Activated CD8-positive, alpha-beta T cell treated with anti-CD3 and anti-CD28 coated beads, Interleukin-2, amount 10 ng/mL, durations not matched to agents 7 days and 5 days (primary cell): ENCODE measurements at regions not wholly inside any gene's neighbourhood (a gene's known extent, or its start where the extent isn't known, plus 50 kb on each side); places are given as distances from the start of the nearest gene placed in this dataset.
"Not testable (repeated sequence)": the region's sequence is repeated elsewhere in the genome, so short reads cannot be mapped to it uniquely, and the experiment has no call there.

Experiments
- ATAC-seq: fragments of 150-1000 bp; cut with Tn5 transposase; one replicate; pipeline ENCODE4 v1.10.0; 2021; ENCODE audit warnings: moderate library complexity
- CTCF ChIA-PET: fragments of 350-600 bp; sonication (Branson Sonifier 250); formaldehyde crosslinking; loops from one replicate; lab custom pipeline; 2021; ENCODE audit warnings: antibody characterized with exemption; lab: Charles Lee
- POLR2A ChIA-PET: fragments of 350-600 bp; sonication (Branson Sonifier 250); formaldehyde crosslinking; loops from one replicate; lab custom pipeline; 2021; ENCODE audit warnings: antibody characterized with exemption; lab: Charles Lee
- DNase-seq: peaks from one replicate; pipeline ENCODE4 v3.0.0-alpha.2; 2020
- H3K27ac Mint-ChIP-seq: one replicate; pipeline ENCODE4 v1.8.0; 2021; ENCODE audit warnings: mild to moderate bottlenecking, mixed read lengths
- H3K27me3 Mint-ChIP-seq: one replicate; pipeline ENCODE4 v1.8.0; 2021; ENCODE audit warnings: low read depth, mixed read lengths
- H3K36me3 Mint-ChIP-seq: one replicate; pipeline ENCODE4 v1.8.0; 2021; ENCODE audit warnings: low read depth, mixed read lengths
- H3K4me1 Mint-ChIP-seq: one replicate; pipeline ENCODE4 v1.8.0; 2021; ENCODE audit warnings: low read depth, mixed read lengths
- H3K4me3 Mint-ChIP-seq: one replicate; pipeline ENCODE4 v1.8.0; 2021; ENCODE audit warnings: mild to moderate bottlenecking, mixed read lengths
- H3K9me3 Mint-ChIP-seq: one replicate; pipeline ENCODE4 v1.8.0; 2022; ENCODE audit warnings: mixed read lengths; ENCODE audit not compliant: insufficient read depth

DNA sequence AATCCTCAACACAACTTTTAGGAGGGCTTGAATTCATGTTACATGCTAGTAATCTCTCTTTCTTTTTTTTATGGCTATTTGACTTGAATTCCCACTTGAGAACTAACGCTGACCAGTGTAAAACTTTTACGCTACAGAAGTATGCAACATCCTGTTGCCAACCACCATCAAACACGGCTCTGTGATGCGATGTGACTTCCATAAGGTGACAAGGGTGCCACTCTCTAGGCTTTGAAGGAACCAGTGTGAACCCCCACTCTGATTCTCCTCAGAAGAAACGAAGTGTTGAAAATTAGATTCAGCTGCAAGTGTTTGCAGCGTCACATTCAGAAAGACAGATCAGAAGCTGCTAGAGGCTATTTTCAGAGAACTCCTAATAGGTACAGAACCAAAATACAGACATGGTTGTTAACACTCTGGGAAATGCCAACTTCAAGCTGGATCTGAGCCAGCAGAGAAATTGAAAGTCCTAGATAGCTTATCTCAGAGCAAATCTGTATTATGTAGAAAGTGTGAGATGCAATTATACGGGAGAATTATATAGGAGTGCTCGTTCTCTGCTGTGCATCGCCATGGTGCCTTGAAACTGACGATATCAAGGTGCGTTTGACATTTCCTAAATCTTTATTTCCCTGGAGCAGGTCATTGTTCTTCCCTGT, 271.2 kb downstream of the LPIN1 start:
- ATAC-seq (no peak), DNase-seq (no peak)
- Mint-ChIP-seq H3K27me3 (peaks cover 19% of the 10 kb centered on the region), H3K9me3 (peaks cover 27% of the 10 kb centered on the region), H3K4me3 (no peak overlapping the region), H3K27ac (no peak overlapping the region), H3K36me3 (peaks cover 11% of the 10 kb centered on the region), H3K4me1 (peaks cover 2% of the 10 kb centered on the region)
- CTCF ChIA-PET: no interaction called here
- POLR2A ChIA-PET: no interaction called here

DNA sequence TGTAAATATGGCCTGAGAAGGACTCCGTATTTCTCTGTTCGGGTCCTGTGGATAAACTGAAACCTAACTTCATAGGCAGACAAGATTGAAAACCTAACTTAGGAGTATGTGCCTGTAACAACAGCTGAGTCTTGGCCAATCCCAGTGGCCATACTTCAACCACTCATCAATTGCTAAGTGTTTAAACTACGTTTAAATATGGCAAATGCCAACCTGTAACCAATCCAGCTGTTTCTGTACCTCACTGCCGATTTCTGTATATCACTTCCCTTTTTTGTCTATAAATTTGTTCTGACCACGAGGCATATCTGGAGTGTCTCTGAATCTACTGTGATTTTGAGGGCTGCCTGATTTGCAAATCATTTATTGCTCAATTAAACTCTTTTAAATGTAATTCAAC, 272.3 kb downstream of the LPIN1 start:
- ATAC-seq, H3K4me1 Mint-ChIP-seq, CTCF ChIA-PET, POLR2A ChIA-PET, DNase-seq, H3K27ac Mint-ChIP-seq, H3K4me3 Mint-ChIP-seq: not testable (repeated sequence)
- H3K9me3 Mint-ChIP-seq: peaks cover 28% of the 10 kb centered on the region
- peaks cover 20% of the 10 kb centered on the region for H3K27me3 Mint-ChIP-seq
- H3K36me3 Mint-ChIP-seq: peaks cover 11% of the 10 kb centered on the region

GRCh38 chr2:12020833-12021469, 274.5 kb downstream of the LPIN1 start:
- ChIA-PET POLR2A (no interaction called here), CTCF (interaction anchor here (1.1 kb wide), 1 partner anchor 13 kb away, joined by 3 read pairs; no protein-coding TSS in a partner anchor)
- Mint-ChIP-seq H3K9me3 (peaks cover 28% of the 10 kb centered on the region), H3K27me3 (peaks cover 23% of the 10 kb centered on the region), H3K4me3 (no peak overlapping the region), H3K4me1 (peaks cover 2% of the 10 kb centered on the region), H3K27ac (no peak overlapping the region), H3K36me3 (peaks cover 11% of the 10 kb centered on the region)
- DNase-seq: no peak
- no peak for ATAC-seq

DNA sequence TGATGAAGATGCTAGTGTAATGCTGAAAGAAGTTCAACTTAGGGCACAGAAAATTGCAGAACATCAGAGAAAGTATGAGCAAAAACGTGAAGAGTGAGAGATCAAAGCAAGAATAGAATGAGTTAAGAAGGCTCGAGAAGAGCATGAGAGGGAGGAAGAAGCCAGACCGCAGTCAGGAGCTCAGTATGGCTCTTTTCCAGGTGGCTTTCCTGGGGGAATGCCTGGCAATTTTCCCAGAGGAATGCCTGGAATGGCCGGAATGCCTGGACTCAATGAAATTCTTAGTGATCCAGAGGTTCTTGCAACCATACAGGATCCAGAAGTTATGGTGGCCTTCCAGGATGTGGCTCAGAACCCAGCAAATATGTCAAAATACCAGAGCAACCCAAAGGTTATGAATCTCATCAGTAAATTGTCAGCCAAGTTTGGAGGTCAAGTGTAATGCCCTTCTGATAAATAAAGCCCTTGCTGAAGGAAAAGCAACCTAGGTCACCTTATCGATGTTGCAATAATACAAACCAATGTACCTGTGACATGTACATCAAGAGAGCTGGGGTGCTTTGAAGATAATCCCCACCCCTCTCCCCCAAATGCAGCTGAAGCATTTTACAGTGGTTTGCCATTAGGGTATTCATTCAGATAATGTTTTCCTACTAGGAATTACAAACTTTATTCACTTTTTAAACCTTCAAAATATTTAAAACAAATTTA, 277.9 kb downstream of the LPIN1 start:
- DNase-seq, POLR2A ChIA-PET, ATAC-seq, H3K27ac Mint-ChIP-seq, H3K4me3 Mint-ChIP-seq, CTCF ChIA-PET, H3K4me1 Mint-ChIP-seq: not testable (repeated sequence)
- H3K36me3 Mint-ChIP-seq: peaks cover 11% of the 10 kb centered on the region
- peaks cover 28% of the 10 kb centered on the region for H3K9me3 Mint-ChIP-seq
- peaks cover 10% of the 10 kb centered on the region for H3K27me3 Mint-ChIP-seq

DNA sequence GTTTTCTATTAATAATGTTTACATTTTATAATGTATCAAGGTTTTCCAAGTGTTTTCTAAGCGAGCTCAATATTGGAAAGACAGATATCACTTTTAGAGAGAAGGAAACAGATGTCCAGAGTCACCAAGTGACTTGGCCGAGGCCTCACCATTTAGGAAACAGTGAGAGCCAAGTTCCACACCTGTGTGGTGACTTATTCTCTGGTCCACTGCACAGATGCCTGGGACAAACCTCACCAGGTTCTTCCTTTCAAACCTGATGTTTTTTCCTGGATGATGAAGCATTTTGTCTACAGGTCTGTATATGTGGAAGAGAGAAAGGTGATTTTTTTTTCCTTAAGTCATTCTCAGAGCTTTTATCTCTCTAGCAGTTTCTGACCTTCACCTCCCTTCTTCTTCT, 280.7 kb downstream of the LPIN1 start:
- CTCF ChIA-PET: no interaction called here
- DNase-seq (no peak), ATAC-seq (no peak)
- Mint-ChIP-seq H3K4me3 (no peak overlapping the region), H3K36me3 (no peaks in the 10 kb centered on the region), H3K27ac (no peak overlapping the region), H3K4me1 (no peaks in the 10 kb centered on the region), H3K9me3 (peaks cover 6% of the 10 kb centered on the region), H3K27me3 (peaks cover 9% of the 10 kb centered on the region)
- POLR2A ChIA-PET: no interaction called here

DNA sequence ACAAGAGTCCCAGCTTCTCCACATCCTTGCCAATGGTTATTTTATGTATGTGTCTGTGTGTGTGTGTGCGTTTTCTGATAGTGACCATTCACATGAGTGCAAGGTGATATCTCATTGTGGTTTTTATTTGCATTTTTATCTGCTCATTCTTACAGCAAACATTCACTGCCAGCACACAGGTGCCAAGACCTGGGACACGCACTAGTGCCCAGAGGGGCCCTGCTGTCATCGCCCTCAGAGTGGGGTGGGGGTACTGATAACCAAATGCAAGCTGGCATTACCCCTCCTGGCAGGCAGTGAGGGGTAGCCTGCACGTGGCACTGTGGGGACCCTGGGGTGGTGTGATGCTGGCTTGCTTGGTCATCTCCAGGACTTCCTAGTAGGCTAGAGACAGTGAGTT, 285.4 kb downstream of the LPIN1 start:
- Mint-ChIP-seq H3K9me3 (peaks cover 4% of the 10 kb centered on the region), H3K4me3 (no peak overlapping the region), H3K27me3 (peaks cover 5% of the 10 kb centered on the region), H3K4me1 (peaks cover 10% of the 10 kb centered on the region), H3K27ac (no peak overlapping the region), H3K36me3 (no peaks in the 10 kb centered on the region)
- DNase-seq: no peak
- ChIA-PET CTCF (no interaction called here), POLR2A (no interaction called here)
- ATAC-seq: no peak

GRCh38 chr2:12032398-12032797, 286.0 kb downstream of the LPIN1 start:
- Mint-ChIP-seq H3K4me1 (peaks cover 11% of the 10 kb centered on the region), H3K9me3 (peaks cover 4% of the 10 kb centered on the region), H3K4me3 (no peak overlapping the region), H3K27me3 (peaks cover 5% of the 10 kb centered on the region), H3K27ac (no peak overlapping the region), H3K36me3 (peaks cover 2% of the 10 kb centered on the region)
- DNase-seq (no peak), ATAC-seq (no peak)
- ChIA-PET POLR2A (no interaction called here), CTCF (no interaction called here)

DNA sequence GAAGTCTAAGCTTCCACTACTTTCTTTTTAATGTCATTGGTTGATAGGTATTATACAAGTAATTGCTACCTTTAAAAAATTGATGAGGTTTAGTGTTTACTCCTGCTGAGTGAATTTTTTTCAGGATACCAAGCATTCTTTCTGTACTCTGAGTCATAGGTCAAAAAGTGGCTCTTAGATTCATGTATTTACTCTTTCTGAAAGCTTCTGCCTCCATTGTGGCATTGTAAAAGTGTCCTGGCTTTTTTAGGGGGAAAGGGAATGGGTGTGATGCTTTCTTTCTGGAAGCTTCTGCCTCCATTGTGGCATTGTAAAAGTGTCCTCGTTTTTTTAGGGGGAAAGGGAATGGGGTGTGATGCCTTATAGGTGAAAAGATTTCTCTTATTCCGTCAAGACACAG, 286.5 kb downstream of the LPIN1 start:
- H3K9me3 Mint-ChIP-seq: peaks cover 4% of the 10 kb centered on the region
- DNase-seq (no peak), ATAC-seq (no peak)

DNA sequence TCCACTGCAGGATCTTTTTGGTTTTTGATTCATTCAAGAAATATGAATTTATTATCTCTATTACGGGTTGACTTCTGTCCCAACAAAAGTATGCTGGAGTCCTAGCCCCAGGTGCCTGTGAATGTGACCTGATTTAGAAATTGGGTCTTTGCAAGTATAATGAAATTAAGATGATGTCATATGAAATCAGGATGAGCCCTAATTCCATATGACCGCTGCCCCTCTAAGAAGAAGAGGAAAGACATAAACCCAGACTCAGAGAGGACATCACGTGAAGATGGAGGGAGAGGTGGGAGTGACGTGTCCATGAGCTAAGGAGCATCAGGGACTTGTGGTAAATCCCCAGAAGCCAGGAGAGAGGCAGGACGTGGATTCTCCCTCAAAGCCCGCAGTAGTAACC, 287.1 kb downstream of the LPIN1 start:
- no peak overlapping the region for H3K27ac Mint-ChIP-seq
- peaks cover 3% of the 10 kb centered on the region for H3K36me3 Mint-ChIP-seq
- ChIA-PET POLR2A (no interaction called here), CTCF (interaction anchor here (0.9 to 1.5 kb wide), 2 partner anchors 10 to 974 kb away, joined by 3 read pairs; no protein-coding TSS in a partner anchor)
- no peak overlapping the region for H3K4me3 Mint-ChIP-seq
- H3K27me3 Mint-ChIP-seq: peaks cover 5% of the 10 kb centered on the region
- peaks cover 12% of the 10 kb centered on the region for H3K4me1 Mint-ChIP-seq
- DNase-seq (no peak), ATAC-seq (no peak)
- H3K9me3 Mint-ChIP-seq: peaks cover 4% of the 10 kb centered on the region

More for the DNA sequence above, 286.5 kb downstream of the LPIN1 start:
- peaks cover 12% of the 10 kb centered on the region for H3K4me1 Mint-ChIP-seq
- H3K27me3 Mint-ChIP-seq: peaks cover 5% of the 10 kb centered on the region
- CTCF ChIA-PET: no interaction called here
- no peak overlapping the region for H3K27ac Mint-ChIP-seq
- no peak overlapping the region for H3K4me3 Mint-ChIP-seq
- H3K36me3 Mint-ChIP-seq: peaks cover 3% of the 10 kb centered on the region
- POLR2A ChIA-PET: no interaction called here

GRCh38 chr2:12034382-12034781, 287.9 kb downstream of the LPIN1 start:
- H3K4me1 Mint-ChIP-seq: peaks cover 12% of the 10 kb centered on the region
- no peak overlapping the region for H3K27ac Mint-ChIP-seq
- peaks cover 3% of the 10 kb centered on the region for H3K36me3 Mint-ChIP-seq
- CTCF ChIA-PET: interaction anchor here (0.9 to 1.5 kb wide), 3 partner anchors 9 to 973 kb away, joined by 3 read pairs; no protein-coding TSS in a partner anchor
- peaks cover 5% of the 10 kb centered on the region for H3K27me3 Mint-ChIP-seq
- DNase-seq (no peak), ATAC-seq (no peak)
- POLR2A ChIA-PET: no interaction called here
- peaks cover 4% of the 10 kb centered on the region for H3K9me3 Mint-ChIP-seq
- H3K4me3 Mint-ChIP-seq: no peak overlapping the region

GRCh38 chr2:12035029-12035720, 288.7 kb downstream of the LPIN1 start:
- DNase-seq (no peak), ATAC-seq (no peak)
- Mint-ChIP-seq H3K36me3 (peaks cover 7% of the 10 kb centered on the region), H3K4me1 (peaks cover 12% of the 10 kb centered on the region), H3K27me3 (peaks cover 5% of the 10 kb centered on the region), H3K4me3 (no peak overlapping the region), H3K9me3 (peaks cover 7% of the 10 kb centered on the region), H3K27ac (no peak overlapping the region)
- ChIA-PET CTCF (interaction anchor here (1.0 to 1.5 kb wide), 2 partner anchors 14 to 972 kb away, joined by 3 read pairs; no protein-coding TSS in a partner anchor), POLR2A (no interaction called here)
